HL-60 (cell line): ENCODE measurements at regions not wholly inside any gene's neighbourhood (a gene's known extent, or its start where the extent isn't known, plus 50 kb on each side); places are given as distances from the start of the nearest gene placed in this dataset.

Experiments used
- CTCF ChIP-seq: IDR thresholded peaks from one replicate; pipeline ENCODE4 v1.5.1; 2011; ENCODE audit warnings: low read length, control low read depth, inconsistent platforms; ENCODE audit not compliant: insufficient read depth
- POLR2AphosphoS5 ChIP-seq: IDR thresholded peaks from 2 replicates; pipeline ENCODE4 v1.6.1; 2012; ENCODE audit warnings: low read depth
- SPI1 ChIP-seq: IDR thresholded peaks from 2 replicates; pipeline ENCODE4 v1.6.1; 2012; ENCODE audit warnings: low read depth, mild to moderate bottlenecking, borderline replicate concordance
- TF ChIP-seq, protein P1 (sequence below): IDR thresholded peaks from 2 replicates; pipeline ENCODE4 v1.6.1; 2012; ENCODE audit warnings: low read depth; ENCODE audit not compliant: insufficient replicate concordance

DNA sequence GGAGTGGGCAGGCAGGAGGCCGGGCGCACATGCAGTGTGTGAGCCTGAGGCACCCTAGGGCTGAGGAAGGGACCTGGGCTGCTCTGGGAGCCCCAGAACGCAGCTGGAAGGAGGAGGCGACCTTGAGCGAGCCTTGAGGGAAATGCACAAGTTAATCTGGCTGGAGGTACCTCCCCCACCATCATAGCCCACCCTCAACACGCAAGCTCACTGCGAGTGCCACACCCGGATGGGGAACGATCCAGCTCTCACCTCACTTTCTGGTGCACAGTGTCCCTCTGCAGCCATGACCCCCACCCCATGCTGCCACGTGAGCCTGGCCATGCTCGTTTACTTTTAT is 162.4 kb upstream of the PPP2R2D start:
- no peak for TF ChIP-seq POLR2AphosphoS5
- TF ChIP-seq, protein P1, sequence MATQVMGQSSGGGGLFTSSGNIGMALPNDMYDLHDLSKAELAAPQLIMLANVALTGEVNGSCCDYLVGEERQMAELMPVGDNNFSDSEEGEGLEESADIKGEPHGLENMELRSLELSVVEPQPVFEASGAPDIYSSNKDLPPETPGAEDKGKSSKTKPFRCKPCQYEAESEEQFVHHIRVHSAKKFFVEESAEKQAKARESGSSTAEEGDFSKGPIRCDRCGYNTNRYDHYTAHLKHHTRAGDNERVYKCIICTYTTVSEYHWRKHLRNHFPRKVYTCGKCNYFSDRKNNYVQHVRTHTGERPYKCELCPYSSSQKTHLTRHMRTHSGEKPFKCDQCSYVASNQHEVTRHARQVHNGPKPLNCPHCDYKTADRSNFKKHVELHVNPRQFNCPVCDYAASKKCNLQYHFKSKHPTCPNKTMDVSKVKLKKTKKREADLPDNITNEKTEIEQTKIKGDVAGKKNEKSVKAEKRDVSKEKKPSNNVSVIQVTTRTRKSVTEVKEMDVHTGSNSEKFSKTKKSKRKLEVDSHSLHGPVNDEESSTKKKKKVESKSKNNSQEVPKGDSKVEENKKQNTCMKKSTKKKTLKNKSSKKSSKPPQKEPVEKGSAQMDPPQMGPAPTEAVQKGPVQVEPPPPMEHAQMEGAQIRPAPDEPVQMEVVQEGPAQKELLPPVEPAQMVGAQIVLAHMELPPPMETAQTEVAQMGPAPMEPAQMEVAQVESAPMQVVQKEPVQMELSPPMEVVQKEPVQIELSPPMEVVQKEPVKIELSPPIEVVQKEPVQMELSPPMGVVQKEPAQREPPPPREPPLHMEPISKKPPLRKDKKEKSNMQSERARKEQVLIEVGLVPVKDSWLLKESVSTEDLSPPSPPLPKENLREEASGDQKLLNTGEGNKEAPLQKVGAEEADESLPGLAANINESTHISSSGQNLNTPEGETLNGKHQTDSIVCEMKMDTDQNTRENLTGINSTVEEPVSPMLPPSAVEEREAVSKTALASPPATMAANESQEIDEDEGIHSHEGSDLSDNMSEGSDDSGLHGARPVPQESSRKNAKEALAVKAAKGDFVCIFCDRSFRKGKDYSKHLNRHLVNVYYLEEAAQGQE: no peak
- no peak for TF ChIP-seq CTCF
- TF ChIP-seq SPI1: no peak
